HG02885 (cell line): ENCODE measurements at regions not wholly inside any gene's neighbourhood (a gene's known extent, or its start where the extent isn't known, plus 50 kb on each side); places are given as distances from the start of the nearest gene placed in this dataset.

Source experiments
- ATAC-seq: cut with Tn5 transposase; IDR thresholded peaks from one replicate; pipeline ENCODE4 v1.9.1; 2021; ENCODE audit warnings: mild to moderate bottlenecking; ENCODE audit not compliant: unreplicated experiment, poor library complexity

DNA sequence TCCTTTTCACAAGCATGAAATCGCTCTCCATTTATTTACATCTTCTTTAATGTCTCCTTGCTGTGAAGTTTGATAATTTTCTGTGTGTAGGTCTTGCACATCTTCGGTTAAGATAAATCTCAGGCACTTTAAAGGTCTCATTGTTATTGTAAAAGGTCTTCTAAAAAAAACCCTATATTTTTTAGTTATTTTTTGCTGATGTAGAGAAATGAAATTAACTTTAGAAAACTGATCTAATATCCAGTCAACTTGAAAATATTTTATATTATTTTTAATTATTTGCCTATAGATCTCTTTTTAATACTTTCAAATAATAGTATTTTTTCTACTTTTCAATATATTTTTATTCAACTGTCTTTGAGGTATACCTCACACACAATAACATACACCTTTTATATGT lies 169.4 kb downstream of the INSIG2 start:
- no peak for ATAC-seq

- no peak for ATAC-seq
Measured at GRCh38 chr2:118255771-118256372, 167.6 kb downstream of the INSIG2 start.

DNA sequence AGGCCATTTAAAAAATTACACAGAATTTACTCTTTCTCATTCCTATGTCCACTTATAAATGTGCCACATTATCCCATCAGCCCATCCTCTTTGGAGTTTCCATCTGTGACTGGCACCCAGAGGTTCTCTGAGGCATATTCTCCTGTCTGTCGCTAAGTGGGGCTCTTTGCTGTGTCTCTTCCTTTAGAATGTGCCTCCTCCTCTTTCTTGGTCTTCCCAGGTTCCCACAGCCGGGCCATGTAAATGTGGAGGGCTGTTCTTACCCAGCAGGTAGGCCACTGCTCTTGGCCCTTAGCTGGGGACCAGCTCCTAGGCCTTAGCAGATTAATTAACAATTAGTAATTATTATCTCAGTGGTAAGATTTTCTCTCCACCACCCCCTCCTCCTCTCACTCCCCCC lies 167.0 kb downstream of the INSIG2 start:
- no peak for ATAC-seq

DNA sequence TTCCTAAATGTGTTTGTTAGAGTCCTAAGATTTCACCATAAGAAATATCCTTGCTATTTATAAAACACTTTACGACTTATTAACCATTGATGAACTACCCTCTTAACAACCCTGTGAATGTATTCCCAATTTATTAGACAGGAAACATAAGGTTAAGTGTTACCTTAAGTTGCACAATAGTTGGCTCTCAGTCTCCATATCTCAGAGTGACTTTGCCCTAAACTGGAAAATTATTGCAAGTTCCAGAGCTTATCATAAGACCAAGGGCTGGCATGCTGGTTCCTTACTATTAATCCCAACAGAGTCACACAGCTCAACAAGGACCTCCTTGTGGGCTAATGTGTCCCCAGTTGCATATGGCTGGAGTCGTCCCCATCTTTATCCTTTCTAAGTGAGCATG lies 165.8 kb downstream of the INSIG2 start:
- ATAC-seq = no peak

DNA sequence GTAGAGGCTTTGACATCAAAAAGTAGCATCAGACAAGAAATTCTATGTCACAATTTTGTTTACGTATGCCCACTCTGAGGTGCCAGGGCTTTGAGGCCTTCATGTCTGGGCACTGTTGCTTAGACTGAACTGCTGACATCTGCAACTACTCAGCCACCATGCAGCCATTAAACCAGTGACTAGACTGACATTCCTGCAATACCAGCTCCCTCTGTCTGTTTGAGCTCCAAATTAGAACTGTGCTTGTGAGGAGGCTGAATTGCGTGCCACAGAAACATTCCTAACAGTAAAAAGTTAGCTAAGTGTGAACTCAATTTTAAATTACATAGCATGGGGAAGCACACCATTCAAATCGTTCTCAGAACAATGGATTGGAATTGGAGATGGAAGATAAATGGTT lies 163.2 kb downstream of the INSIG2 start:
- ATAC-seq = no peak

GRCh38 chr2:118250463-118250862 lies 162.2 kb downstream of the INSIG2 start:
- ATAC-seq = no peak

- ATAC-seq = peak; percentile 29
Measured at GRCh38 chr2:118250001-118250400, 161.7 kb downstream of the INSIG2 start.

GRCh38 chr2:118249531-118249930 lies 161.3 kb downstream of the INSIG2 start:
- peak; percentile 75 for ATAC-seq

GRCh38 chr2:118246726-118247125 lies 158.5 kb downstream of the INSIG2 start:
- ATAC-seq = no peak

GRCh38 chr2:118246079-118246478 lies 157.8 kb downstream of the INSIG2 start:
- no peak for ATAC-seq

DNA sequence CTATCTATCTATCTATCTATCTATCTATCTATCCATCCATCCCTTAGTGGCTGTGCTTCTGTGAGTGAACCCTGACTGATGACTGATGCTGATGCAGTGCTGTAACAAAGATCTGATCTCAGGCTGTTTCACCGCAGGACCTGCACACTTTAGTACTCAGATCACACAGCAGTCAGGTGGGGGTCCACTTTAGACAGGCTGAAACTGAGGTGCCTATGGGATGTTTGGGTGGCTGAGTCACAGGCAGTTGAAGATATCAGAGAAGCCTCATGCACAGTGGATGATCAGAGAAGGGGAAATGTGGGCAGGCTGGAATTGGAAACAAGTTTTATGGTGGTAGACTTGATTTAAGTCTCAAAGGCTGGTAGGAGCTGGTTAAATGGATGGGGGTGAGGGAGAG lies 156.4 kb downstream of the INSIG2 start:
- ATAC-seq = no peak

- ATAC-seq = no peak
Measured at GRCh38 chr2:118243031-118243430, 154.8 kb downstream of the INSIG2 start.

GRCh38 chr2:118242216-118242615 lies 153.9 kb downstream of the INSIG2 start:
- ATAC-seq = no peak

GRCh38 chr2:118241128-118241527 lies 152.9 kb downstream of the INSIG2 start:
- ATAC-seq = no peak

- ATAC-seq = no peak
Measured at GRCh38 chr2:118240276-118240675, 152.0 kb downstream of the INSIG2 start.

- no peak for ATAC-seq
Measured at GRCh38 chr2:118239284-118239683, 151.0 kb downstream of the INSIG2 start.

- no peak for ATAC-seq
Measured at GRCh38 chr2:118237451-118237850, 149.2 kb downstream of the INSIG2 start.

GRCh38 chr2:118232796-118233195 lies 144.5 kb downstream of the INSIG2 start:
- no peak for ATAC-seq

DNA sequence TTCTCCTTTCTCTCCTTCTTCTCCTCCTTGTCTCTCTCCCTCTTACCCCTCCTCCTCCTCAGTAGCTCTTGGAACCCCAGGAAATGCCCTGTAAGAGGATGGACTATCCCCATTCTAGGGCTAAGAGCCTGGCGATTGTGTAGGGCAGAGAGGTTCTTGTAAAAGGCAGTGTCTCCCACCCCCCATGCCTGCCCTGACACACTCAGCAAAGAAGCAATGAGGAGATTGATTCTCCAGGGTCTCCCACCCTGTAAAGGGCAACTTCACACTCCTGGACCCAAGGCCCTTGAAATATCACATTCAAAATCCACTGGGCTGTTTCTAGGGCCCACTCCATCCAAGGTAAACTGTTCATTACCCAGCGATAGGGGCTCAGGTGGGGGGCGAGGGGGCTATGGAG lies 144.1 kb downstream of the INSIG2 start:
- ATAC-seq = no peak

GRCh38 chr2:118231759-118232158 lies 143.5 kb downstream of the INSIG2 start:
- ATAC-seq = no peak

GRCh38 chr2:118227698-118228508 lies 139.6 kb downstream of the INSIG2 start:
- ATAC-seq = no peak

DNA sequence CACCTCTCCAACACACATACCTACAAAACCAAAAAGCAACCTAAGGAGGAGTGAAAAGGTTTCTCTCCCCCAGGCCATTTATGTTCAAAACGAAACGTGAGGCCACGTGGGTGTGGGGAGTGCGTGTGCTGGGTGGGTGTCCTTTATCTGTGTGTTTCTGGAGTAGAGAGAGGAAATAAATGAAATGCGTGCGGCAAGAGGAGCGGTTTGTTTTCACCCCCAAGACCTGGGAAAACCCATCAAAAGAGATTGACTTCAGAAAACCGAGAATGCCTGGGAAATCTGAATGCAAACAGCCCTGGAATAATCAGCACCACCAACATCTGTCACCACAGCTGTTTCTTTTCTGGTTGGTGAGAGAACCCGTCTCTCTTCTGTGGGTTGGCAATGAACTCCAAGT lies 137.4 kb downstream of the INSIG2 start:
- no peak for ATAC-seq
